ENCODE measurements at regions not wholly inside any gene's neighbourhood (a gene's known extent, or its start where the extent isn't known, plus 50 kb on each side); places are given as distances from the start of the nearest gene placed in this dataset.
"Not testable (repeated sequence)": the region's sequence is repeated elsewhere in the genome, so short reads cannot be mapped to it uniquely, and the experiment has no call there.

- H3K4me1 ChIP-seq = no peaks in the 10 kb centered on the region
- no peak overlapping the region for H3K27ac ChIP-seq
- no peaks in the 10 kb centered on the region for H3K36me3 ChIP-seq
- DNase-seq (ENCODE audit: low spot score in 2 of 2) = no peak
- no peaks in the 10 kb centered on the region for H3K27me3 ChIP-seq
- no peak for TF ChIP-seq CTCF (IDR thresholded peaks at IDR 0.05)
- H3K4me3 ChIP-seq = no peak overlapping the region
- no peaks in the 10 kb centered on the region for H3K9me3 ChIP-seq
- intact Hi-C loops (cut with DNase I) = no loop called here
Measured at GRCh38 chr6:94785514-94785913, 791.8 kb upstream of the MANEA start.

GRCh38 chr6:94785081-94785480 lies 792.3 kb upstream of the MANEA start:
- H3K27me3 ChIP-seq; H3K9me3 ChIP-seq; H3K4me1 ChIP-seq; DNase-seq (ENCODE audit: low spot score in 2 of 2); intact Hi-C loops (cut with DNase I); H3K4me3 ChIP-seq; H3K36me3 ChIP-seq; H3K27ac ChIP-seq: not testable (repeated sequence)

- TF ChIP-seq CTCF (IDR thresholded peaks at IDR 0.05) = no peak
- H3K27me3 ChIP-seq = no peaks in the 10 kb centered on the region
- H3K27ac ChIP-seq = no peak overlapping the region
- H3K9me3 ChIP-seq = no peaks in the 10 kb centered on the region
- H3K36me3 ChIP-seq = no peaks in the 10 kb centered on the region
- intact Hi-C loops (cut with DNase I) = no loop called here
- H3K4me1 ChIP-seq = no peaks in the 10 kb centered on the region
- DNase-seq (ENCODE audit: low spot score in 2 of 2) = no peak
- no peak overlapping the region for H3K4me3 ChIP-seq
Measured at GRCh38 chr6:94769197-94769596, 808.1 kb upstream of the MANEA start.

- intact Hi-C loops (cut with DNase I) = no loop called here
- Histone ChIP-seq H3K4me3 (no peak overlapping the region), H3K4me1 (no peaks in the 10 kb centered on the region), H3K27ac (no peak overlapping the region), H3K27me3 (no peaks in the 10 kb centered on the region), H3K36me3 (no peaks in the 10 kb centered on the region), H3K9me3 (no peaks in the 10 kb centered on the region)
- no peak for TF ChIP-seq CTCF (IDR thresholded peaks at IDR 0.05)
- no peak for DNase-seq (ENCODE audit: low spot score in 2 of 2)
Measured at GRCh38 chr6:94751641-94752329, 825.5 kb upstream of the MANEA start.

- H3K36me3 ChIP-seq = no peaks in the 10 kb centered on the region
- no peak overlapping the region for H3K4me3 ChIP-seq
- TF ChIP-seq CTCF (IDR thresholded peaks at IDR 0.05) = no peak
- no peak for DNase-seq (ENCODE audit: low spot score in 2 of 2)
- no peaks in the 10 kb centered on the region for H3K9me3 ChIP-seq
- no peaks in the 10 kb centered on the region for H3K4me1 ChIP-seq
- no peaks in the 10 kb centered on the region for H3K27me3 ChIP-seq
- H3K27ac ChIP-seq = no peak overlapping the region
- intact Hi-C loops (cut with DNase I) = no loop called here
Measured at GRCh38 chr6:94736236-94736635, 841.1 kb upstream of the MANEA start.

GRCh38 chr6:94735270-94735669 lies 842.1 kb upstream of the MANEA start:
- H3K36me3 ChIP-seq = no peaks in the 10 kb centered on the region
- H3K4me1 ChIP-seq = no peaks in the 10 kb centered on the region
- TF ChIP-seq CTCF (IDR thresholded peaks at IDR 0.05) = no peak
- H3K9me3 ChIP-seq = no peaks in the 10 kb centered on the region
- DNase-seq (ENCODE audit: low spot score in 2 of 2) = no peak
- no peak overlapping the region for H3K27ac ChIP-seq
- no peak overlapping the region for H3K4me3 ChIP-seq
- intact Hi-C loops (cut with DNase I) = no loop called here
- no peaks in the 10 kb centered on the region for H3K27me3 ChIP-seq

All from ascending aorta (tissue), 2 donors.